ENCODE measurements at regions not wholly inside any gene's neighbourhood (a gene's known extent, or its start where the extent isn't known, plus 50 kb on each side); places are given as distances from the start of the nearest gene placed in this dataset.

DNA sequence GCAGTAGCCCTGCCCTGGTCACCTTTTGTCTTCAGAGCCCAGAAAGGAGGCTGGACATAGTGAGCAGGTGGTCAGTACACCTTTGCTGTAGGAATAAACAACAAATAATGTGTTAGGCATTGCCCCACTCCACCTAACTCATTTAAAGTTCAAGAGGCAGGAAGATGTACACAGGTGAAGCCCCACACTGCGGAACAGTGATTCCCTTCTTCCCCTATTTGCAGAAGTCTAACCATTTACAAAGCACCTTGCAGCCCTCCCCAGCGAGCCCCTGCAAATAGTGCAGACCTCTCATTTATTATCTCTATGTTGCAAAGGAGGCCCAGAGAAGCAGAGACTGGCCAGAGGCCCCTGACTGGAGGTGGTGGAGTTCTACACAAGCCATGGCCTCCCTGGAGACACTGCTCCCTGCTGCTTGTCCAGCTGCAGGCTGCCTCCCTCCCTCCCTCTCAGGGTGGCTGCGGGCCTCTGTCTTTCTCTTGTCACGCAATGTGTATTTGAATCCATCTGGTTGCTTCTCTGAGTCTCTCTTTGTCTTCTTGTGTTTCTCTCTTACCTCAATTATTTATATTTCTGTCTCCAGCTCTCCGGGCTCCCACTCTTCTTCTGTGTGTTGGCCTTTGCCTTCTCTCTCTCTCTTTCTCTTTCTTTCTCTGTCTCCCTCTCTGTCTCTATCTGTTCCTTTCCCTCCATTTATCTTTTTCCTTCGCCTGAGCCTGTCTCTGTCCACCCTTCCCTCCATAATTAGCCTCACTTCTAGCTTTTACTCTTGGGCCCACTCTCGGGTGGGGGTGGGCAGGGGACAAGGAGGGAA is 59.1 kb upstream of the PRDM11 start:
- H3K27me3 Mint-ChIP-seq, result no peaks in the 10 kb centered on the region
- H3K36me3 Mint-ChIP-seq, result peaks cover 4% of the 10 kb centered on the region
- no peak overlapping the region for H3K27ac Mint-ChIP-seq
- DNase-seq, result no peak
- no peak overlapping the region for H3K4me3 Mint-ChIP-seq
- peaks cover 17% of the 10 kb centered on the region for H3K4me1 Mint-ChIP-seq
- peaks cover 3% of the 10 kb centered on the region for H3K9me3 Mint-ChIP-seq

DNA sequence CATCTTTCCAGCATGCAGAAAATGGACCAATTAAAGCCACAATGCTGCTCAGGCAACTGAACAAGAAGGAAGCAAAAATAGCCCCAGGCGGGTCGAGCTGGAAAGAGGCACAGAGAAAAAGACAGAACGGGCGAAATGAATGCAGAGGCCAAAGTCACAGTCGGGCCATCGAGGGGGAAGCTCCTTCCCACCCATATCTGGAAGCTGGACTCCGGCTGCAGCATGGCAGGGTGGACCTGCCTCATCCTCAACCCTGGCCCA is 58.6 kb upstream of the PRDM11 start:
- no peak for DNase-seq
- Mint-ChIP-seq H3K4me3 (no peak overlapping the region), H3K4me1 (peaks cover 13% of the 10 kb centered on the region), H3K27ac (no peak overlapping the region), H3K27me3 (no peaks in the 10 kb centered on the region), H3K9me3 (no peaks in the 10 kb centered on the region), H3K36me3 (no peaks in the 10 kb centered on the region)

DNA sequence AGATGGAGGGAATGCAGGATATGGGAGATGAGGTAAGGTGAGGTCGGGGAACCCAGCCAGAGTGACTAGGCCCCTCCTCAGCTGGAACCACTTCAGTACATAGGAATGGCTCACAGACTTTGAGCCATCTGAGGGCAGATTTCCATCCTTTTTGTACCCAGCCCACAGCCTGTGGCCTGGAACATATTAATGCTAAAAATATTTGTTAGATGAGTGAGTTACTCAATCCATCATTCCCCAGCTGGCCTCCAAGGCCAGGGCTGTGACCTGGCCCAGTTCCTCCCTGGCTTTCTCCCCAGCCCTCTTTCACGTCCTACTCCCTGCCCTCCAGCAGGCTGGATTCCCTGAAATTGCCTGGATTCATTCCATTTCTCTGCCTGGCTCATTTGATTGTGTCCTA is 57.2 kb upstream of the PRDM11 start:
- Mint-ChIP-seq H3K9me3 (no peaks in the 10 kb centered on the region), H3K4me1 (peaks cover 15% of the 10 kb centered on the region), H3K36me3 (no peaks in the 10 kb centered on the region), H3K4me3 (no peak overlapping the region), H3K27me3 (no peaks in the 10 kb centered on the region), H3K27ac (no peak overlapping the region)
- DNase-seq, result no peak

DNA sequence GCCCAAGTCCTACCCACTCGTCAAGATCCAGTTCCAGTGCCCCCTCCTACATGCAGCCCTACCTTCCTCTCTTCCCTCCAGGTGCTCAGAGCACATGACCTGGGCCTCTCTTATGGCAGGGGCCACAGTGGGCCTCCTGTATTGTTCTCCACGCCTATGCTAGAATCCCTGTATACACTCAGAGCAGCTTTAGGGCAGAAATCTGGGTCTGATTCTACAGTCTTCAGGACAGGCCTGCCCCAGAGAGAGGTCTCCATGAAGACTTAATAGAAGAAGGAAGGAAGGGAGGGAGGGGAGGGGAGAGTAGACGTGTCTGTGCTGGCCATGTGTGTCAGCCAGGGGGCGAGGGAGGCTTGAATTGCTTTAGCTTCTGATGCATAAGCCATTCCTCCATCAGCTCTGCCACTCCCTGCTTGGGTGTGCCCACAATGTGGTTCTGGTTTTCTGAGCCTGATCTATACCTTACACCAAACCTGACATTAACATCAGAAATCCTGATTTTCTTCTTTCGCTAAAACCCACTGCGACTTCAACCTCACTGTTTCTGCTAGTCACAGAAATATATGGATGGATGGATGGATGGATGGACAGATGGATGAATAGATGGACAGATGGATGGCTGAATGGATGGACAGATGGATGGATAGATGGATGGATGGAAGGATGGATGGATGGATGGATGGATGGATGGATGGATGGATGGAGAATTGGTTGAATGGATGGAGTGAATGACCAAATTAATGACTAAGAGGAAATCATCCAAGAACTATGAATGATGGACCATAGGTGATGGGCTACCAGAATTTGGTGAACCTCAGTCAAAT is 56.6 kb upstream of the PRDM11 start:
- no peak for DNase-seq
- Mint-ChIP-seq H3K27ac (no peak overlapping the region), H3K36me3 (no peaks in the 10 kb centered on the region), H3K9me3 (no peaks in the 10 kb centered on the region), H3K27me3 (no peaks in the 10 kb centered on the region), H3K4me3 (no peak overlapping the region), H3K4me1 (peaks cover 15% of the 10 kb centered on the region)

DNA sequence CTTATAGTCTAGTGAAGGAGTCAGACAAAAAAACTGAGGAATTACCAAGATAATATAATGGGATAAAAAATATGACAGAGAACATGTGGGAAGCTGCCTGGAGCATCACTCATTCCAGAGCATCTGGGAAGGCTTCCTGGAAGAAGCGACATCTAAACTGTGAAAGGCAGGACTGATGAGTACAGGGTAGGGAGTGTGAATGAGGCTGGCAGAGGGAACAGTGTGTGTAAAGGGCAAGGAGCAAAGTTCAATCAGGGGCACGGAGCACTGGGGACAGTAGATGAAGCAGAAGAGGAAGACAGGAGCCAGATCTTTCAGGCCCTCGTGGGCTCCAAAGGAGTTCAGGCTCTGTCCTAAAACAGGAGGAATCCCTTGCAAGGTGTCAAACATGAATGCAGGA is 55.8 kb upstream of the PRDM11 start:
- Mint-ChIP-seq H3K4me3 (no peak overlapping the region), H3K4me1 (peaks cover 15% of the 10 kb centered on the region), H3K27ac (no peak overlapping the region), H3K36me3 (no peaks in the 10 kb centered on the region), H3K9me3 (no peaks in the 10 kb centered on the region), H3K27me3 (no peaks in the 10 kb centered on the region)
- no peak for DNase-seq

DNA sequence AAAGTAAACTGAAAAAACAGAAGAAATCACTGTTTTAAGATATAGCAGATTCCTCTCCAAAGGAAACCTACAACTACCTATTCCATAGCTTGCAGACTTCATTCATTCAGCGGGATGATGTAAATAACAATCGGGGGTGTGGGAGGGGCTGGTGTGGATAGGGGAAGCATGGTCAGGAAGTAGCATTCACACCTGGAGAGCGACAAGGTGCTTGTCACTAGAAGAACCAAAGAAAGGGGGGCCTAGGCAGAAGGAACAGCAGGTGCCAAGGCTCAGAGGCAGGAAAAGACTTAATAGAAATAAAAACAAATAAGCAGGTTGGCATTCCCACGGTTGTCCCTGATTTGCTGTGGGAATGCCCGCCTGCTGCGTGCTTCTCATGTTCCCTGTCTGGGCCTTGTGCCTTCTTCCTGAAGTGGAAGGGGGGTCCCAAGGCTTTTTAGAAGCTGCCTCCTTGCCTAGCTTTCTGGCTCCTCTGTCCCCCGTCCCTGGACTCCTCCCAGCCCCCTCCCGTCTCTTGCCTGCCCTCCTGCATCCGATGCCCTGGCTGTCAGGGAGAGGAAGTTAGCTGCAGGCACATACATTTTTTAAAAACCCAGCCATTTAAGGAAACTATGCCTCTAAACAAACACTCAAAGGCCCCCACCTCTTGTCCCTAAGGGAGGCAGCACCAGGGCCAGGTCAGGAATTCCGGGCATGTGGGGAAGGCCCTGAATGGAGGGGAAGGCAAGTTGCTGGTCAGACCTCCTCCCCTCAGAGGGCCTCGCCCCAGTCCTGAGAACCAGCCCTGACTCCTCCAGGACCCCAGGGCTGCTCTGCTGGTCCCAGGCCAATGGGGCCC is 54.7 kb upstream of the PRDM11 start:
- Mint-ChIP-seq H3K36me3 (no peaks in the 10 kb centered on the region), H3K4me3 (no peak overlapping the region), H3K27me3 (no peaks in the 10 kb centered on the region), H3K9me3 (no peaks in the 10 kb centered on the region), H3K4me1 (peaks cover 15% of the 10 kb centered on the region), H3K27ac (no peak overlapping the region)
- DNase-seq, result no peak

DNA sequence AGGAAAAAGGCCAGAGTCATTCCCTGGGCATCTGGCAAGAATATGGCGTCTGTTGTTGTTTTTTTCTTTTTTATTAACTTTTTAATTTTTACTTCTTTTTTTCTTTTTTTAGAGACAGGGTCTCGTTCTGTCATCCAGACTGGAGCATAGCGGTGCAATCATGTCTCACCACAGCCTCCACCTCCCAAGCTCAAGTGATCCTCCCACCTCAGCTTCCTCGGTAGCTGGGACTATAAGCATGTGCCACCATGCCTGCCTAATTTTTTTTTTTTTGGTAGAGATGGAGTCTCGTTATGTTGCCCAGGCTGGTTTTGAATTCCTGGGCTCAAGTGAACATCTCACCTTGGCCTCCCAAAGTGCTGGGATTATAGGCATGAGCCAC is 54.0 kb upstream of the PRDM11 start:
- Mint-ChIP-seq H3K27ac (no peak overlapping the region), H3K36me3 (no peaks in the 10 kb centered on the region), H3K9me3 (no peaks in the 10 kb centered on the region), H3K4me3 (no peak overlapping the region), H3K27me3 (no peaks in the 10 kb centered on the region), H3K4me1 (peaks cover 15% of the 10 kb centered on the region)
- DNase-seq, result no peak

DNA sequence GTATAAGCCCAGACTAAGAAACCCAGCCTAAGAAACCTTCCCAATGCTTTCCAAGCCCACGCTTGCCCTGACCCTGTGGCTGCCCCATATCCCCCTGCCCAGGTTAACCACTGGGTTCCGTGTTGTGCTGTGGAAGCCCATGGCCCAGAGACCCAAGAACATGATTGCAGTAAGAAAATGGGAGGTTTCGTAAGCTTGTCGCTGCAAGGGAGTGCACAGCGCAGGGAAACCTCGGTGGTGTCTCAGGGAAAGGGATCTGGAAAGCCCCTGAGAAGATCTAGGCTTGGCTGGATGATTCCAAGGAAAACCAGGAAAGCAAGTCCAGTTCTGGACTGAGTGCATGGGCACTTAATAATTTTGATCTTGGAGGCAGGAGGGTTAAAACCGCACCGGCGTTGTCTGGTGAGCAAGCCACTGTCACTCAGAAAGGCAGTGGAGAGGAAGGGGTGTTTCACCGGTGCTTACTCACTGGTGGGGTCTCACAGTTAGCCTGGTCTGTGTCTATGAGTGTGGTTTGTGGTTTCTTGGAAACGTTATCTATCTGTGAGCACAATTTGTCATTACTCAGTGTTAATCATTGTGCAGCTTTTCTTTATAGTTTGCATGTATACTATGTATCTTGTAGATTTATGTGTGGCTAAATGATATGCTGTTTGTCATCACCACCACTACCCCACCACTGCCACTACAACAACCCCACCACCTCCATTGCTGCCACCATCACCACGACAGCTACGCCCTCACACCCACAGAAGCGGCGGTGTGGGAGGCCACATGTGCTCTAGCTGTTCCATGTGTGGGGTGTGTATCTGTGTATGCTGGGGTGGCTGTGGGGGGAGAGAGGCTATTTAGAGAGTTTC is 53.3 kb upstream of the PRDM11 start:
- H3K4me1 Mint-ChIP-seq, result peaks cover 15% of the 10 kb centered on the region
- no peaks in the 10 kb centered on the region for H3K36me3 Mint-ChIP-seq
- H3K27me3 Mint-ChIP-seq, result no peaks in the 10 kb centered on the region
- H3K9me3 Mint-ChIP-seq, result no peaks in the 10 kb centered on the region
- no peak overlapping the region for H3K4me3 Mint-ChIP-seq
- no peak overlapping the region for H3K27ac Mint-ChIP-seq
- no peak for DNase-seq

DNA sequence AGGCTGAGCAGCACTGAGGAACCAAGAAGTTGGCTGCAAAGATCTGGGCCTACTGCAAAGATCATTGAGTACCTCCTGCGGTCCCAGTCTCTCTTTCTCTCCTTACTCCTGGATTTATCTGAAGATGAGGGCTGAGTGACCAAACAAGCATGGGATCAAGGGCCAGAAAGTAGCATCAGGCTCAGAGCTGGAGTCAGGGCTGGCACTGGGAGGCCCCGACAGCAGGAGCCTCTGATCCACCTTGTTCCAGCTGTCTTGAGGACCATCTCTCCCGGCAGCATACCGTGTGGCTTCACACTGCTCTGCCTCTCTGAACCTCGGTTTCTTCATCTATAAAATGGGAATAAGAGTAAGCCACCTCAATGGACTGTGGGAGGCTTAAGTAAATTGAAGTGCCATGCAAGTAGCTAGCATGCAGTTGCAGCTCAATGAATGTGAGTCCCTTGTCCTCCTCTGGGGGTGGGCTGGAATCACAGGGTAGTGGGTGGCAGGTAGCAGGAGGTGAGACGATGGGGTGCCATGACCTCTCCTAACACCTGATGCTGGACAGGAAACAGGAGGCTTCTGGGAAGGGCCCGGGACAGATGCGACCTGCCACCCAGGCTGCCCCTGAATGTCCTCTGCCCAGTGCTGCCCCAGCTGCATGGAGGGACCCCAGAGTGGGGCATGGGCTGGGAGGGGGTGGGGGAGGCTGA is 52.5 kb upstream of the PRDM11 start:
- Mint-ChIP-seq H3K4me3 (no peak overlapping the region), H3K36me3 (no peaks in the 10 kb centered on the region), H3K4me1 (peaks cover 15% of the 10 kb centered on the region), H3K27ac (no peak overlapping the region), H3K27me3 (no peaks in the 10 kb centered on the region), H3K9me3 (no peaks in the 10 kb centered on the region)
- DNase-seq, result no peak

DNA sequence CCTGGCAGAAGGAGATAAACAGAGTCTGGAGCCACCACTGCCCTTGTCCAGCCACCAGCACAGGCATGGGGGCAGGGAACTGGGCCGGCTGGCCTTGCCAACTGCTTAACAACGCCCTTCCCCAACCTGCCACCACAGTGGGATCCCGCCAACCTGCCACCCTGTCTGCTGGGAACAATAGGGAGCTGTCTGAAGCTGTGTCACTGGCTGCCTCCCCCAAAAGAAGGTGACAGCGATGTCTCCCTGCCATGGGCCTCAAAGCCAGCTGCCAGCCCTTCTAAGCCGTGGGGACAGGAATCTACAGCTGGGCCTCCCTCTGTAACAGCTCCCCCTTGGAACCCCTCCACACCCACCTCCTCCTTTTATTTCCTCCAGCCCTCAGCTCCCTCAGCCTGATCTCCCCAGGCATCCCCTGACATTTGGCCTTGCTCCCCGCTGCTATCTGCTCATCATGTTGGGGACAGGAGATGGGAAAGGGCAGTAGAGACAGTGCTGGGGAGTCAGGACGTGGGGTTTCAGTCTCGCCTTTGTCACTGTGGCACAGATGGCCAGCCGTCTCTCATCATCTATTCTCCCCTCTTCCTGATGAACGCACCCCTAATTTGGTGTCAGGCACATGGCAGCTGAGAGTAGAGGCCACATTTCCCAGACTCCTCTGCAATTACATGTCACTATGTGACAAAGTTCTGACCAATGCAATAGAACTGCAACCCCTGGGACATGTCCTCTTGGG is 51.3 kb upstream of the PRDM11 start:
- H3K4me1 Mint-ChIP-seq, result peaks cover 15% of the 10 kb centered on the region
- no peak overlapping the region for H3K27ac Mint-ChIP-seq
- H3K36me3 Mint-ChIP-seq, result no peaks in the 10 kb centered on the region
- H3K9me3 Mint-ChIP-seq, result no peaks in the 10 kb centered on the region
- no peaks in the 10 kb centered on the region for H3K27me3 Mint-ChIP-seq
- DNase-seq, result no peak
- H3K4me3 Mint-ChIP-seq, result no peak overlapping the region

DNA sequence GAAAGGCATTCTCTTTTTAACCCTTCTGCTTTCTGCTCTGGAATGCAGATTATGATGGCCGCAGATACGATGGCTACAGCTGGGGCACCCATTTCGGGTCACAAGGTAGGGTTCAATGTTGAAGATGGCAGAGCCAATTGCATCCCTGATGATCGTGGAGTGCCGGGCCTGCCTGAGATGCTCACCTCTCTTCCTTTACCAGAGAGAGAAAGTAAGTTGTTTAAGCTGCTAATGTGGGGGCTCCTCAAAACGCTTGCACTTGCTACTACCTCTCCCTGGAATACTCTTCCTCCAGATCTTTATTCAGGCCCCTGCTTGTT is 50.8 kb upstream of the PRDM11 start:
- no peaks in the 10 kb centered on the region for H3K27me3 Mint-ChIP-seq
- no peak overlapping the region for H3K27ac Mint-ChIP-seq
- no peak for DNase-seq
- no peak overlapping the region for H3K4me3 Mint-ChIP-seq
- H3K4me1 Mint-ChIP-seq, result peaks cover 18% of the 10 kb centered on the region
- no peaks in the 10 kb centered on the region for H3K36me3 Mint-ChIP-seq
- no peaks in the 10 kb centered on the region for H3K9me3 Mint-ChIP-seq

DNA sequence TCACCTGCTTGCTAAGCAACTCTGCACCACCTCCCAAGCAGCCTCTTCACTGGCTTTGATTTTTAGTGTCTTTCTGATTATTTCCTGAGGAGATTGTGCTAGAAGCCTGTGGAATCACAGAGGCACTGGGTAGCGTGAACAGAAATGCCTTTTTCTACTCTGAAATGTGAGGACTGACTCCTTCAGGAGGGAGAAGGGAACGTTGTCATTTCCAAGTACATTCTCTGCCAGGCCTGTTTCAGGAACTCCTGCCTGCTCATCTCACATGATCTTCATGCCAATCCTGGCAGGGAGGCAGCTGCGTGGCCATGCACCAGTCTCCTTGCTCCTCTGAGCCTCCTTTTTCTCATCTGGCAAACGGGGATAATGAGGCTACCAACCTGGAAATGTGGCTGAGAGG is 49.8 kb upstream of the PRDM11 start:
- H3K27ac Mint-ChIP-seq, result no peak overlapping the region

More for the DNA sequence above, 49.8 kb upstream of the PRDM11 start:
- Mint-ChIP-seq H3K4me1 (peaks cover 18% of the 10 kb centered on the region), H3K27me3 (peaks cover 4% of the 10 kb centered on the region), H3K36me3 (no peaks in the 10 kb centered on the region), H3K4me3 (no peak overlapping the region), H3K9me3 (no peaks in the 10 kb centered on the region)
- no peak for DNase-seq
